WTC11 (cell line): ENCODE measurements at regions not wholly inside any gene's neighbourhood (a gene's known extent, or its start where the extent isn't known, plus 50 kb on each side); places are given as distances from the start of the nearest gene placed in this dataset.

Experiments
- ATAC-seq: fragments of 200-7000 bp; cut with Tn5 transposase; 2 replicates; pipeline ENCODE4 v1.10.0; 2021; ENCODE audit warnings: mild to moderate bottlenecking, moderate library complexity
- CTCF ChIA-PET: fragments of 300-600 bp; sonication (Branson Sonifier 250); formaldehyde crosslinking; loops from one replicate; lab custom pipeline; 2021; ENCODE audit warnings: antibody characterized with exemption; lab: Charles Lee
- POLR2A ChIA-PET: fragments of 350-600 bp; sonication (Branson Sonifier 250); formaldehyde crosslinking; loops from one replicate; lab custom pipeline; 2021; ENCODE audit warnings: antibody characterized with exemption; lab: Charles Lee
- DNase-seq: peaks from one replicate; pipeline ENCODE4 v3.0.0; 2021; ENCODE audit warnings: low spot score
- H3K27ac Mint-ChIP-seq: 2 replicates; pipeline ENCODE4 v1.8.0; 2021; ENCODE audit warnings: mixed read lengths
- H3K27me3 Mint-ChIP-seq: 2 replicates; pipeline ENCODE4 v1.8.0; 2021; ENCODE audit warnings: low read depth, mild to moderate bottlenecking, moderate library complexity, mixed read lengths
- H3K36me3 Mint-ChIP-seq: 2 replicates; pipeline ENCODE4 v1.8.0; 2021; ENCODE audit warnings: mixed read lengths
- H3K4me1 Mint-ChIP-seq: 2 replicates; pipeline ENCODE4 v1.8.0; 2022; ENCODE audit warnings: mixed read lengths
- H3K4me3 Mint-ChIP-seq: 2 replicates; pipeline ENCODE4 v1.8.0; 2021; ENCODE audit warnings: mild to moderate bottlenecking, moderate library complexity, mixed read lengths
- H3K9me3 Mint-ChIP-seq: 2 replicates; pipeline ENCODE4 v1.8.0; 2021; ENCODE audit warnings: mixed read lengths
- AFF4 ChIP-seq: sonication (generic); formaldehyde crosslinking; IDR thresholded peaks from 2 replicates; pipeline ENCODE4 v1.8.1; 2023; ENCODE audit warnings: mild to moderate bottlenecking, missing genetic modification reagents, borderline replicate concordance
- ATF3 ChIP-seq: sonication (generic); formaldehyde crosslinking; conservative IDR thresholded peaks from 2 replicates; pipeline ENCODE4 v1.8.1; 2022; ENCODE audit warnings: mild to moderate bottlenecking, missing genetic modification reagents
- ELF4 ChIP-seq: sonication (generic); formaldehyde crosslinking; IDR thresholded peaks from 2 replicates; pipeline ENCODE4 v1.8.1; 2022; ENCODE audit warnings: low read depth, mild to moderate bottlenecking, moderate library complexity, missing genetic modification reagents
- EMX1 ChIP-seq: fragments of 250-450 bp; sonication (Bioruptor Pico); IDR thresholded peaks from 2 replicates; pipeline ENCODE4 v1.8.0; 2021; ENCODE audit warnings: mild to moderate bottlenecking
- ERG ChIP-seq: fragments of 250-450 bp; sonication (Bioruptor Pico); IDR thresholded peaks from 2 replicates; pipeline ENCODE4 v1.8.0; 2021; ENCODE audit warnings: mild to moderate bottlenecking
- FOXK1 ChIP-seq: sonication (generic); formaldehyde crosslinking; IDR thresholded peaks from 2 replicates; pipeline ENCODE4 v1.8.0; 2022; ENCODE audit warnings: mild to moderate bottlenecking, moderate library complexity, missing genetic modification reagents
- FOXP1 ChIP-seq: sonication (generic); formaldehyde crosslinking; IDR thresholded peaks from 2 replicates; pipeline ENCODE4 v1.8.0; 2022; ENCODE audit warnings: missing genetic modification reagents, mild to moderate bottlenecking, moderate library complexity, borderline replicate concordance
- HMGA2 ChIP-seq: fragments of 250-450 bp; sonication (Bioruptor Pico); IDR thresholded peaks from 2 replicates; pipeline ENCODE4 v1.4.0; 2021; ENCODE audit warnings: mild to moderate bottlenecking, moderate library complexity
- MYBL2 ChIP-seq: sonication (generic); formaldehyde crosslinking; IDR thresholded peaks from 2 replicates; pipeline ENCODE4 v1.8.1; 2023; ENCODE audit warnings: mild to moderate bottlenecking, moderate library complexity, missing genetic modification reagents
- NFYB ChIP-seq: sonication (generic); formaldehyde crosslinking; conservative IDR thresholded peaks from 2 replicates; pipeline ENCODE4 v1.8.0; 2022; ENCODE audit warnings: low read depth, missing genetic modification reagents
- RELA ChIP-seq: sonication (generic); formaldehyde crosslinking; IDR thresholded peaks from 2 replicates; pipeline ENCODE4 v1.8.1; 2022; ENCODE audit warnings: missing genetic modification reagents, mild to moderate bottlenecking, borderline replicate concordance
- RORB ChIP-seq: fragments of 250-450 bp; sonication (Bioruptor Pico); IDR thresholded peaks from 2 replicates; pipeline ENCODE4 v1.9.0; 2021; ENCODE audit warnings: mild to moderate bottlenecking
- SP1 ChIP-seq: sonication (generic); formaldehyde crosslinking; conservative IDR thresholded peaks from 2 replicates; pipeline ENCODE4 v1.8.1; 2022; ENCODE audit warnings: missing genetic modification reagents
- ZNF121 ChIP-seq: sonication (generic); formaldehyde crosslinking; IDR thresholded peaks from 2 replicates; pipeline ENCODE4 v1.8.0; 2023; ENCODE audit warnings: missing genetic modification reagents
- ZNF219 ChIP-seq: sonication (generic); formaldehyde crosslinking; IDR thresholded peaks from 2 replicates; pipeline ENCODE4 v1.8.0; 2023; ENCODE audit warnings: missing genetic modification reagents, mild to moderate bottlenecking, borderline replicate concordance
- ZNF232 ChIP-seq: sonication (generic); formaldehyde crosslinking; IDR thresholded peaks from 2 replicates; pipeline ENCODE4 v1.8.0; 2022; ENCODE audit warnings: mild to moderate bottlenecking, missing genetic modification reagents
- ZNF416 ChIP-seq: fragments of 250-450 bp; sonication (Bioruptor Pico); IDR thresholded peaks from 2 replicates; pipeline ENCODE4 v1.9.0; 2021; ENCODE audit warnings: mild to moderate bottlenecking, inconsistent platforms
- TF ChIP-seq, protein P1 (sequence below): sonication (generic); formaldehyde crosslinking; IDR thresholded peaks from 2 replicates; pipeline ENCODE4 v1.8.0; 2023; ENCODE audit warnings: mild to moderate bottlenecking, missing genetic modification reagents
- TF ChIP-seq, protein P2 (sequence below): fragments of 250-450 bp; sonication (Bioruptor Pico); conservative IDR thresholded peaks from 2 replicates; pipeline ENCODE4 v1.9.0; 2021; ENCODE audit warnings: mild to moderate bottlenecking
- TF ChIP-seq, protein P3 (sequence below): fragments of 250-450 bp; sonication (Bioruptor Pico); IDR thresholded peaks from 2 replicates; pipeline ENCODE4 v1.9.0; 2021; ENCODE audit warnings: mild to moderate bottlenecking
- TF ChIP-seq, protein P4 (sequence below): fragments of 250-450 bp; sonication (Bioruptor Pico); IDR thresholded peaks from 2 replicates; pipeline ENCODE4 v1.9.0; 2021; ENCODE audit warnings: mild to moderate bottlenecking, borderline replicate concordance

GRCh38 chr12:91980389-91980821 is 165.2 kb downstream of the BTG1 start:
- Mint-ChIP-seq H3K4me1 (peaks cover 12% of the 10 kb centered on the region), H3K9me3 (peaks cover 6% of the 10 kb centered on the region), H3K36me3 (no peaks in the 10 kb centered on the region), H3K4me3 (no peak overlapping the region), H3K27me3 (peaks cover 8% of the 10 kb centered on the region), H3K27ac (no peak overlapping the region)
- ChIA-PET POLR2A (no interaction called here), CTCF (no interaction called here)
- TF ChIP-seq HMGA2 (CRISPR knock-in tag), result no peak
- TF ChIP-seq MYBL2 (CRISPR knock-in tag), result no peak
- TF ChIP-seq ELF4 (CRISPR knock-in tag), result no peak
- TF ChIP-seq FOXP1 (CRISPR knock-in tag), result no peak
- no peak for TF ChIP-seq ATF3 (CRISPR knock-in tag)
- no peak for TF ChIP-seq AFF4 (CRISPR knock-in tag)
- TF ChIP-seq ZNF232, result no peak
- TF ChIP-seq, protein P1, sequence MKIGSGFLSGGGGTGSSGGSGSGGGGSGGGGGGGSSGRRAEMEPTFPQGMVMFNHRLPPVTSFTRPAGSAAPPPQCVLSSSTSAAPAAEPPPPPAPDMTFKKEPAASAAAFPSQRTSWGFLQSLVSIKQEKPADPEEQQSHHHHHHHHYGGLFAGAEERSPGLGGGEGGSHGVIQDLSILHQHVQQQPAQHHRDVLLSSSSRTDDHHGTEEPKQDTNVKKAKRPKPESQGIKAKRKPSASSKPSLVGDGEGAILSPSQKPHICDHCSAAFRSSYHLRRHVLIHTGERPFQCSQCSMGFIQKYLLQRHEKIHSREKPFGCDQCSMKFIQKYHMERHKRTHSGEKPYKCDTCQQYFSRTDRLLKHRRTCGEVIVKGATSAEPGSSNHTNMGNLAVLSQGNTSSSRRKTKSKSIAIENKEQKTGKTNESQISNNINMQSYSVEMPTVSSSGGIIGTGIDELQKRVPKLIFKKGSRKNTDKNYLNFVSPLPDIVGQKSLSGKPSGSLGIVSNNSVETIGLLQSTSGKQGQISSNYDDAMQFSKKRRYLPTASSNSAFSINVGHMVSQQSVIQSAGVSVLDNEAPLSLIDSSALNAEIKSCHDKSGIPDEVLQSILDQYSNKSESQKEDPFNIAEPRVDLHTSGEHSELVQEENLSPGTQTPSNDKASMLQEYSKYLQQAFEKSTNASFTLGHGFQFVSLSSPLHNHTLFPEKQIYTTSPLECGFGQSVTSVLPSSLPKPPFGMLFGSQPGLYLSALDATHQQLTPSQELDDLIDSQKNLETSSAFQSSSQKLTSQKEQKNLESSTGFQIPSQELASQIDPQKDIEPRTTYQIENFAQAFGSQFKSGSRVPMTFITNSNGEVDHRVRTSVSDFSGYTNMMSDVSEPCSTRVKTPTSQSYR (CRISPR knock-in tag), result no peak
- TF ChIP-seq EMX1 (CRISPR knock-in tag), result no peak
- TF ChIP-seq ZNF121 (CRISPR knock-in tag), result no peak
- TF ChIP-seq, protein P2, sequence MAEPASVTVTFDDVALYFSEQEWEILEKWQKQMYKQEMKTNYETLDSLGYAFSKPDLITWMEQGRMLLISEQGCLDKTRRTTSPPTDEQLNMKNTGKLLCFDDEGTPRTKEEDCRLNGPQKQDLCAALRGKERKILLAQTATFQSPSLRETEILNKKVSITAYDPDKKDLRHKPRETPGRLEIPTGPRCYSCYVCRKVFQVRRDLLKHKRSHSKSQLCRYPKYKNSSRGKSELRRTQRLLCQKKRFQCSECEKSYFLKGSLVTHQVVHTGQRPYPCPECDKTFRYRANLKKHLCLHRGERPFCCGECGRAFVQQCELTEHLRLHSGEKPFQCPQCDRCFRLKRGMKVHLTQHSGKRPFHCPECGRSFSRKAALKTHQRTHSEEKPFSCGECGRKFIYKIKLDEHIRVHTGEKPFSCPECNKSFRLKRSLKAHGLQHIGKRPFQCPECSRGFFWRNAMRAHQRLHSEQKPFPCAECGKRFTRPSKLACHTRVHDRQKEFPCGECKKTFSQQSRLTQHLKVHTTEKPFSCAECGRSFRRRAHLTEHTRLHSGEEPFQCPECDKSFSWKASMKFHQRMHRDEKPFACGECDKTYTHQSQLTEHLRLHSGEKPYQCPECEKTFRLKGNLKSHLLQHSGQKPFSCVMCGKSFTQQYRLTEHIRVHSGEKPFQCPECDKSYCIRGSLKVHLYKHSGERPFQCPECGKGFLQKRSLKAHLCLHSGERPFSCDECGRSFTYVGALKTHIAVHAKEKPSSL (CRISPR knock-in tag), result no peak
- TF ChIP-seq ZNF416 (CRISPR knock-in tag), result no peak
- ATAC-seq (no peak), DNase-seq (no peak)

GRCh38 chr12:91978143-91978542 is 167.5 kb downstream of the BTG1 start:
- no peak for DNase-seq
- no peak overlapping the region for H3K27ac Mint-ChIP-seq
- H3K36me3 Mint-ChIP-seq, result no peaks in the 10 kb centered on the region
- peaks cover 5% of the 10 kb centered on the region; the same call in 1 of the 2 replicates for H3K27me3 Mint-ChIP-seq
- ATAC-seq, result no peak
- CTCF ChIA-PET, result no interaction called here
- H3K9me3 Mint-ChIP-seq, result peaks cover 6% of the 10 kb centered on the region
- H3K4me3 Mint-ChIP-seq, result no peak overlapping the region
- H3K4me1 Mint-ChIP-seq, result 0 out of 2 replicates have a peak, but pooled peaks cover under 1% of the 10 kb centered on the region
- POLR2A ChIA-PET, result no interaction called here
- no peak for TF ChIP-seq RORB (CRISPR knock-in tag)
- TF ChIP-seq ERG (CRISPR knock-in tag), result no peak
- no peak for TF ChIP-seq RELA
- TF ChIP-seq, protein P3, sequence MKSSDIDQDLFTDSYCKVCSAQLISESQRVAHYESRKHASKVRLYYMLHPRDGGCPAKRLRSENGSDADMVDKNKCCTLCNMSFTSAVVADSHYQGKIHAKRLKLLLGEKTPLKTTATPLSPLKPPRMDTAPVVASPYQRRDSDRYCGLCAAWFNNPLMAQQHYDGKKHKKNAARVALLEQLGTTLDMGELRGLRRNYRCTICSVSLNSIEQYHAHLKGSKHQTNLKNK, result no peak
- no peak for TF ChIP-seq ZNF219
- no peak for TF ChIP-seq NFYB
- TF ChIP-seq FOXK1, result no peak
- TF ChIP-seq SP1, result no peak
- TF ChIP-seq, protein P4, sequence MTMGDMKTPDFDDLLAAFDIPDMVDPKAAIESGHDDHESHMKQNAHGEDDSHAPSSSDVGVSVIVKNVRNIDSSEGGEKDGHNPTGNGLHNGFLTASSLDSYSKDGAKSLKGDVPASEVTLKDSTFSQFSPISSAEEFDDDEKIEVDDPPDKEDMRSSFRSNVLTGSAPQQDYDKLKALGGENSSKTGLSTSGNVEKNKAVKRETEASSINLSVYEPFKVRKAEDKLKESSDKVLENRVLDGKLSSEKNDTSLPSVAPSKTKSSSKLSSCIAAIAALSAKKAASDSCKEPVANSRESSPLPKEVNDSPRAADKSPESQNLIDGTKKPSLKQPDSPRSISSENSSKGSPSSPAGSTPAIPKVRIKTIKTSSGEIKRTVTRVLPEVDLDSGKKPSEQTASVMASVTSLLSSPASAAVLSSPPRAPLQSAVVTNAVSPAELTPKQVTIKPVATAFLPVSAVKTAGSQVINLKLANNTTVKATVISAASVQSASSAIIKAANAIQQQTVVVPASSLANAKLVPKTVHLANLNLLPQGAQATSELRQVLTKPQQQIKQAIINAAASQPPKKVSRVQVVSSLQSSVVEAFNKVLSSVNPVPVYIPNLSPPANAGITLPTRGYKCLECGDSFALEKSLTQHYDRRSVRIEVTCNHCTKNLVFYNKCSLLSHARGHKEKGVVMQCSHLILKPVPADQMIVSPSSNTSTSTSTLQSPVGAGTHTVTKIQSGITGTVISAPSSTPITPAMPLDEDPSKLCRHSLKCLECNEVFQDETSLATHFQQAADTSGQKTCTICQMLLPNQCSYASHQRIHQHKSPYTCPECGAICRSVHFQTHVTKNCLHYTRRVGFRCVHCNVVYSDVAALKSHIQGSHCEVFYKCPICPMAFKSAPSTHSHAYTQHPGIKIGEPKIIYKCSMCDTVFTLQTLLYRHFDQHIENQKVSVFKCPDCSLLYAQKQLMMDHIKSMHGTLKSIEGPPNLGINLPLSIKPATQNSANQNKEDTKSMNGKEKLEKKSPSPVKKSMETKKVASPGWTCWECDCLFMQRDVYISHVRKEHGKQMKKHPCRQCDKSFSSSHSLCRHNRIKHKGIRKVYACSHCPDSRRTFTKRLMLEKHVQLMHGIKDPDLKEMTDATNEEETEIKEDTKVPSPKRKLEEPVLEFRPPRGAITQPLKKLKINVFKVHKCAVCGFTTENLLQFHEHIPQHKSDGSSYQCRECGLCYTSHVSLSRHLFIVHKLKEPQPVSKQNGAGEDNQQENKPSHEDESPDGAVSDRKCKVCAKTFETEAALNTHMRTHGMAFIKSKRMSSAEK, result no peak
